Endometrium (tissue), 2 donors: ENCODE measurements at regions not wholly inside any gene's neighbourhood (a gene's known extent, or its start where the extent isn't known, plus 50 kb on each side); places are given as distances from the start of the nearest gene placed in this dataset.

Source experiments
- FAIRE-seq: peaks from 2 replicates; lab custom pipeline; 2012; peaks lifted over from hg19 to GRCh38; lab: Jason Lieb, UNC
- donor health status: control.
- donor health status: control.

- FAIRE-seq, result no peak
Observed at GRCh38 chr2:177072090-177072489, 140.5 kb upstream of the HNRNPA3 start.

GRCh38 chr2:177073611-177074010 is 139.0 kb upstream of the HNRNPA3 start:
- no peak for FAIRE-seq

- no peak for FAIRE-seq
Observed at GRCh38 chr2:177074099-177074710, 138.4 kb upstream of the HNRNPA3 start.

- FAIRE-seq, result no peak
Observed at GRCh38 chr2:177075254-177075653, 137.3 kb upstream of the HNRNPA3 start.

GRCh38 chr2:177076636-177077179 is 135.9 kb upstream of the HNRNPA3 start:
- FAIRE-seq, result no peak

GRCh38 chr2:177077778-177078177 is 134.8 kb upstream of the HNRNPA3 start:
- FAIRE-seq, result no peak

GRCh38 chr2:177078416-177078815 is 134.2 kb upstream of the HNRNPA3 start:
- FAIRE-seq, result no peak

GRCh38 chr2:177078855-177079254 is 133.7 kb upstream of the HNRNPA3 start:
- no peak for FAIRE-seq

GRCh38 chr2:177080746-177081284 is 131.8 kb upstream of the HNRNPA3 start:
- FAIRE-seq, result no peak

- no peak for FAIRE-seq
Observed at GRCh38 chr2:177084607-177085006, 128.0 kb upstream of the HNRNPA3 start.

GRCh38 chr2:177088529-177088928 is 124.1 kb upstream of the HNRNPA3 start:
- FAIRE-seq, result no peak

GRCh38 chr2:177090967-177091366 is 121.6 kb upstream of the HNRNPA3 start:
- FAIRE-seq, result no peak

GRCh38 chr2:177093371-177093770 is 119.2 kb upstream of the HNRNPA3 start:
- no peak for FAIRE-seq

GRCh38 chr2:177098001-177098613 is 114.5 kb upstream of the HNRNPA3 start:
- FAIRE-seq, result no peak

GRCh38 chr2:177101930-177102329 is 110.7 kb upstream of the HNRNPA3 start:
- FAIRE-seq, result no peak

GRCh38 chr2:177106212-177106611 is 106.4 kb upstream of the HNRNPA3 start:
- FAIRE-seq, result no peak

- FAIRE-seq, result no peak
Observed at GRCh38 chr2:177108890-177109289, 103.7 kb upstream of the HNRNPA3 start.

- no peak for FAIRE-seq
Observed at GRCh38 chr2:177114712-177115111, 97.9 kb upstream of the HNRNPA3 start.

GRCh38 chr2:177117755-177118154 is 94.8 kb upstream of the HNRNPA3 start:
- no peak for FAIRE-seq

- no peak for FAIRE-seq
Observed at GRCh38 chr2:177118636-177119035, 94.0 kb upstream of the HNRNPA3 start.

GRCh38 chr2:177119099-177119498 is 93.5 kb upstream of the HNRNPA3 start:
- FAIRE-seq, result no peak

- no peak for FAIRE-seq
Observed at GRCh38 chr2:177123048-177123447, 89.5 kb upstream of the HNRNPA3 start.

- no peak for FAIRE-seq
Observed at GRCh38 chr2:177124371-177124770, 88.2 kb upstream of the HNRNPA3 start.

- no peak for FAIRE-seq
Observed at GRCh38 chr2:177127821-177128220, 84.8 kb upstream of the HNRNPA3 start.
